ENCODE measurements at regions not wholly inside any gene's neighbourhood (a gene's known extent, or its start where the extent isn't known, plus 50 kb on each side); places are given as distances from the start of the nearest gene placed in this dataset.

- DNase-seq (ENCODE audit: low read depth, low spot score) (no peak), FAIRE-seq (no peak)
- H3K79me2 ChIP-seq (ENCODE audit: control insufficient read depth, insufficient read depth, low read length), result no peaks in the 10 kb centered on the region
- no peak overlapping the region for H2AFZ ChIP-seq (ENCODE audit: low read depth, low read length)
- H3K4me3 ChIP-seq (replicated peaks in 1 of 3; ENCODE audit: insufficient read depth in 1 of 3, low read depth in 1 of 3, low read length in 3 of 3), result no peak overlapping the region
- intact Hi-C loops (cut with micrococcal nuclease), result no loop called here
- no peaks in the 10 kb centered on the region for H4K20me1 ChIP-seq (replicated peaks; ENCODE audit: control insufficient read depth, extremely low read depth, insufficient read depth, low read length)
- dilution Hi-C loops (cut with MboI; ENCODE audit: extremely low pct_ligation_motif_present, low sequenced_read_pairs), result no loop called here
- no TSS peak for BruUV-seq (replicated peaks)
- no peaks in the 10 kb centered on the region for H3K9me1 ChIP-seq (replicated peaks; ENCODE audit: control insufficient read depth, extremely low read depth, insufficient read depth, low read length)
- H3K4me1 ChIP-seq (ENCODE audit: control insufficient read depth, extremely low read depth, insufficient read depth, low read length), result no peaks in the 10 kb centered on the region
- ChIA-PET POLR2A (no interaction called here), CTCF (interaction anchor here (0.8 kb wide), 1 partner anchor 11 kb away, joined by 3 read pairs; no protein-coding TSS in a partner anchor)
- no peak overlapping the region for H3K27ac ChIP-seq (ENCODE audit: insufficient read depth, low read depth, low read length)
- TF ChIP-seq POLR2A (IDR thresholded peaks at IDR 0.05; ENCODE audit: low read depth, low read length) (no peak), EZH2 (IDR thresholded peaks at IDR 0.05; ENCODE audit: borderline replicate concordance, low read depth, low read length, severe bottlenecking) (no peak), GATA2 (IDR thresholded peaks at IDR 0.05; ENCODE audit: insufficient read depth, insufficient read length, low read depth, low read length) (no peak), JUN (IDR thresholded peaks at IDR 0.05; ENCODE audit: borderline replicate concordance, insufficient read depth, insufficient read length, low read depth) (no peak), CTCF (IDR thresholded peaks at IDR 0.05; ENCODE audit: extremely low read depth in 1 of 2, insufficient read depth in 1 of 2, low read depth in 1 of 2, low read length in 2 of 2) (no peak), MYC (IDR thresholded peaks at IDR 0.05; ENCODE audit: low read depth, low read length) (no peak), MAX (IDR thresholded peaks at IDR 0.05; ENCODE audit: insufficient read depth, insufficient read length) (no peak), POLR2AphosphoS5 (IDR thresholded peaks at IDR 0.05; ENCODE audit: insufficient read depth, low read depth, low read length) (no peak), FOS (IDR thresholded peaks at IDR 0.05; ENCODE audit: borderline replicate concordance, insufficient read depth, low read length) (no peak)
- H3K27me3 ChIP-seq (ENCODE audit: control insufficient read depth in 2 of 2, insufficient read depth in 2 of 2, low read length in 2 of 2), result peaks cover 0 to 2% of the 10 kb centered on the region in 2 experiments
- no peaks in the 10 kb centered on the region for H3K9me3 ChIP-seq (replicated peaks; ENCODE audit: control insufficient read depth, insufficient read depth, low read length)
- H3K9ac ChIP-seq (replicated peaks; ENCODE audit: extremely low read depth, insufficient read depth, low read length), result no peak overlapping the region
- no peaks in the 10 kb centered on the region for H3K36me3 ChIP-seq (ENCODE audit: control insufficient read depth in 2 of 2, extremely low read depth in 1 of 2, insufficient read depth in 2 of 2, low read length in 2 of 2)
- no peak overlapping the region for H3K4me2 ChIP-seq (ENCODE audit: insufficient read depth, low read length)
These were observed 241.3 kb downstream of the RBM43 start for GRCh38 chr2:151020411-151020810.

All from endothelial cell of umbilical vein (primary cell).